Muscle of back (tissue), 3 donors: ENCODE measurements at regions not wholly inside any gene's neighbourhood (a gene's known extent, or its start where the extent isn't known, plus 50 kb on each side); places are given as distances from the start of the nearest gene placed in this dataset.
A peak's percentile ranks its signal among the peaks of the same experiment; 100 is the strongest.
"Not testable (repeated sequence)": the region's sequence is repeated elsewhere in the genome, so short reads cannot be mapped to it uniquely, and the experiment has no call there.

Experiments used
- DNase-seq, 3 donors: peaks; one replicate each; pipeline versions ENCODE4 v3.0.0 to v3.0.0-alpha.2; 2013

GRCh38 chr6:165846123-165846966 lies 183.3 kb upstream of the PDE10A start:
- DNase-seq: peak in 2 of 3 donors; percentile 43 to 75

GRCh38 chr6:165845493-165845892 lies 182.5 kb upstream of the PDE10A start:
- peak; percentile 45 to 79 (median 50) for DNase-seq

GRCh38 chr6:165844801-165845364 lies 181.8 kb upstream of the PDE10A start:
- no peak for DNase-seq

- DNase-seq: no peak
These were observed 181.2 kb upstream of the PDE10A start for GRCh38 chr6:165844232-165844631.

- DNase-seq: no peak
These were observed 180.6 kb upstream of the PDE10A start for GRCh38 chr6:165843568-165844113.

- DNase-seq: no peak
These were observed 180.1 kb upstream of the PDE10A start for GRCh38 chr6:165843121-165843520.

- peak in 1 of 3 donors; percentile 38 for DNase-seq
These were observed 179.4 kb upstream of the PDE10A start for GRCh38 chr6:165842281-165842936.

- no peak for DNase-seq
These were observed 178.1 kb upstream of the PDE10A start for GRCh38 chr6:165841153-165841558.

GRCh38 chr6:165837948-165838745 lies 175.1 kb upstream of the PDE10A start:
- DNase-seq: no peak

GRCh38 chr6:165836648-165837047 lies 173.6 kb upstream of the PDE10A start:
- DNase-seq: not testable (repeated sequence)

- no peak for DNase-seq
These were observed 172.4 kb upstream of the PDE10A start for GRCh38 chr6:165835410-165835851.

GRCh38 chr6:165834613-165835259 lies 171.7 kb upstream of the PDE10A start:
- peak in 1 of 3 donors; percentile 65 for DNase-seq

GRCh38 chr6:165833355-165833754 lies 170.3 kb upstream of the PDE10A start:
- DNase-seq: no peak

GRCh38 chr6:165831812-165832510 lies 168.9 kb upstream of the PDE10A start:
- no peak for DNase-seq

GRCh38 chr6:165830761-165831160 lies 167.7 kb upstream of the PDE10A start:
- DNase-seq: no peak

GRCh38 chr6:165829376-165829775 lies 166.3 kb upstream of the PDE10A start:
- no peak for DNase-seq

- no peak for DNase-seq
These were observed 164.1 kb upstream of the PDE10A start for GRCh38 chr6:165827190-165827518.

GRCh38 chr6:165826487-165827189 lies 163.6 kb upstream of the PDE10A start:
- DNase-seq: no peak

GRCh38 chr6:165825256-165825815 lies 162.3 kb upstream of the PDE10A start:
- DNase-seq: no peak
